Panc1 (cell line): ENCODE measurements at regions not wholly inside any gene's neighbourhood (a gene's known extent, or its start where the extent isn't known, plus 50 kb on each side); places are given as distances from the start of the nearest gene placed in this dataset.
"Not testable (repeated sequence)": the region's sequence is repeated elsewhere in the genome, so short reads cannot be mapped to it uniquely, and the experiment has no call there.

ENCODE experiments used
- SIN3A ChIP-seq: IDR thresholded peaks from 2 replicates; pipeline ENCODE4 v1.6.1; 2012; ENCODE audit warnings: low read depth, mild to moderate bottlenecking, low read length, moderate library complexity, borderline replicate concordance; ENCODE audit not compliant: insufficient read depth
- TCF7L2 ChIP-seq: IDR thresholded peaks from 2 replicates; pipeline ENCODE4 v1.6.1; 2011; ENCODE audit warnings: mild to moderate bottlenecking, low read depth, low read length, inconsistent platforms
- TF ChIP-seq, protein P1 (sequence below): fragments of 450-650 bp; IDR thresholded peaks from 2 replicates; pipeline ENCODE4 v1.5.1; 2017; ENCODE audit warnings: mild to moderate bottlenecking
- TF ChIP-seq, protein P2 (sequence below), 2 experiments: IDR thresholded peaks; 2 replicates each; pipeline ENCODE4 v1.6.1; 2011 to 2012; ENCODE audit warnings: low read depth in 2 of 2, control low read depth in 1 of 2, low read length in 1 of 2, mild to moderate bottlenecking in 1 of 2, moderate library complexity in 1 of 2; ENCODE audit not compliant: insufficient read depth in 1 of 2

DNA sequence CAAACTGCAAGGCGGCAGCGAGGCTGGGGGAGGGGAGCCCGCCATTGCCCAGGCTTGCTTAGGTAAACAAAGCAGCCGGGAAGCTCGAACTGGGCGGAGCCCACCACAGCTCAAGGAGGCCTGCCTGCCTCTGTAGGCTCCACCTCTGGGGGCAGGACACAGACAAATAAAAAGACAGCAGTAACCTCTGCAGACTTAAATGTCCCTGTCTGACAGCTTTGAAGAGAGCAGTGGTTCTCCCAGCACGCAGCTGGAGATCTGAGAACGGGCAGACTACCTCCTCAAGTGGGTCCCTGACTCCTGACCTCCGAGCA lies 375.1 kb upstream of the NPVF start:
- TF ChIP-seq, protein P1, sequence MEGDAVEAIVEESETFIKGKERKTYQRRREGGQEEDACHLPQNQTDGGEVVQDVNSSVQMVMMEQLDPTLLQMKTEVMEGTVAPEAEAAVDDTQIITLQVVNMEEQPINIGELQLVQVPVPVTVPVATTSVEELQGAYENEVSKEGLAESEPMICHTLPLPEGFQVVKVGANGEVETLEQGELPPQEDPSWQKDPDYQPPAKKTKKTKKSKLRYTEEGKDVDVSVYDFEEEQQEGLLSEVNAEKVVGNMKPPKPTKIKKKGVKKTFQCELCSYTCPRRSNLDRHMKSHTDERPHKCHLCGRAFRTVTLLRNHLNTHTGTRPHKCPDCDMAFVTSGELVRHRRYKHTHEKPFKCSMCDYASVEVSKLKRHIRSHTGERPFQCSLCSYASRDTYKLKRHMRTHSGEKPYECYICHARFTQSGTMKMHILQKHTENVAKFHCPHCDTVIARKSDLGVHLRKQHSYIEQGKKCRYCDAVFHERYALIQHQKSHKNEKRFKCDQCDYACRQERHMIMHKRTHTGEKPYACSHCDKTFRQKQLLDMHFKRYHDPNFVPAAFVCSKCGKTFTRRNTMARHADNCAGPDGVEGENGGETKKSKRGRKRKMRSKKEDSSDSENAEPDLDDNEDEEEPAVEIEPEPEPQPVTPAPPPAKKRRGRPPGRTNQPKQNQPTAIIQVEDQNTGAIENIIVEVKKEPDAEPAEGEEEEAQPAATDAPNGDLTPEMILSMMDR = not testable (repeated sequence)
- not testable (repeated sequence) for TF ChIP-seq SIN3A, TCF7L2
- TF ChIP-seq, protein P2, sequence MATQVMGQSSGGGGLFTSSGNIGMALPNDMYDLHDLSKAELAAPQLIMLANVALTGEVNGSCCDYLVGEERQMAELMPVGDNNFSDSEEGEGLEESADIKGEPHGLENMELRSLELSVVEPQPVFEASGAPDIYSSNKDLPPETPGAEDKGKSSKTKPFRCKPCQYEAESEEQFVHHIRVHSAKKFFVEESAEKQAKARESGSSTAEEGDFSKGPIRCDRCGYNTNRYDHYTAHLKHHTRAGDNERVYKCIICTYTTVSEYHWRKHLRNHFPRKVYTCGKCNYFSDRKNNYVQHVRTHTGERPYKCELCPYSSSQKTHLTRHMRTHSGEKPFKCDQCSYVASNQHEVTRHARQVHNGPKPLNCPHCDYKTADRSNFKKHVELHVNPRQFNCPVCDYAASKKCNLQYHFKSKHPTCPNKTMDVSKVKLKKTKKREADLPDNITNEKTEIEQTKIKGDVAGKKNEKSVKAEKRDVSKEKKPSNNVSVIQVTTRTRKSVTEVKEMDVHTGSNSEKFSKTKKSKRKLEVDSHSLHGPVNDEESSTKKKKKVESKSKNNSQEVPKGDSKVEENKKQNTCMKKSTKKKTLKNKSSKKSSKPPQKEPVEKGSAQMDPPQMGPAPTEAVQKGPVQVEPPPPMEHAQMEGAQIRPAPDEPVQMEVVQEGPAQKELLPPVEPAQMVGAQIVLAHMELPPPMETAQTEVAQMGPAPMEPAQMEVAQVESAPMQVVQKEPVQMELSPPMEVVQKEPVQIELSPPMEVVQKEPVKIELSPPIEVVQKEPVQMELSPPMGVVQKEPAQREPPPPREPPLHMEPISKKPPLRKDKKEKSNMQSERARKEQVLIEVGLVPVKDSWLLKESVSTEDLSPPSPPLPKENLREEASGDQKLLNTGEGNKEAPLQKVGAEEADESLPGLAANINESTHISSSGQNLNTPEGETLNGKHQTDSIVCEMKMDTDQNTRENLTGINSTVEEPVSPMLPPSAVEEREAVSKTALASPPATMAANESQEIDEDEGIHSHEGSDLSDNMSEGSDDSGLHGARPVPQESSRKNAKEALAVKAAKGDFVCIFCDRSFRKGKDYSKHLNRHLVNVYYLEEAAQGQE (IDR thresholded peaks at IDR 0.05; ENCODE audit: insufficient read depth in 1 of 2, low read depth in 2 of 2, low read length in 1 of 2) = not testable (repeated sequence)
